RWPE2 (cell line): ENCODE measurements at regions not wholly inside any gene's neighbourhood (a gene's known extent, or its start where the extent isn't known, plus 50 kb on each side); places are given as distances from the start of the nearest gene placed in this dataset.
"Not testable (repeated sequence)": the region's sequence is repeated elsewhere in the genome, so short reads cannot be mapped to it uniquely, and the experiment has no call there.

Source experiments
- ATAC-seq: fragments of 200-7000 bp; cut with Tn5 transposase; 3 replicates; pipeline ENCODE4 v1.9.1; 2021; ENCODE audit warnings: low read depth
- DNase-seq: peaks from one replicate; pipeline ENCODE4 v3.0.0-alpha.2; 2020; ENCODE audit warnings: low spot score
- H3K27ac ChIP-seq: fragments of 450-650 bp; 2 replicates; pipeline ENCODE4 v1.5.1; 2017; ENCODE audit warnings: mild to moderate bottlenecking; ENCODE audit not compliant: poor library complexity, severe bottlenecking
- H3K27me3 ChIP-seq: fragments of 250-450 bp; sonication (Bioruptor Pico); 2 replicates; pipeline ENCODE4 v1.5.1; 2021; ENCODE audit warnings: mild to moderate bottlenecking, moderate library complexity; ENCODE audit not compliant: insufficient read depth, poor library complexity, severe bottlenecking
- H3K36me3 ChIP-seq: fragments of 250-450 bp; sonication (Bioruptor Pico); 2 replicates; pipeline ENCODE4 v1.5.1; 2020; ENCODE audit warnings: low read depth, mild to moderate bottlenecking, moderate library complexity
- H3K4me1 ChIP-seq: fragments of 250-450 bp; sonication (Bioruptor Pico); 2 replicates; pipeline ENCODE4 v1.5.1; 2021; ENCODE audit warnings: mild to moderate bottlenecking, moderate library complexity; ENCODE audit not compliant: insufficient read depth, poor library complexity, severe bottlenecking
- H3K4me3 ChIP-seq: fragments of 250-450 bp; sonication (Bioruptor Pico); 2 replicates; pipeline ENCODE4 v1.5.1; 2021; ENCODE audit warnings: mild to moderate bottlenecking, moderate library complexity; ENCODE audit not compliant: severe bottlenecking
- H3K9me3 ChIP-seq: fragments of 250-450 bp; sonication (Bioruptor Pico); 2 replicates; pipeline ENCODE4 v1.5.1; 2021; ENCODE audit warnings: mild to moderate bottlenecking, moderate library complexity; ENCODE audit not compliant: severe bottlenecking
- CTCF ChIP-seq: fragments of 450-650 bp; IDR thresholded peaks from one replicate; pipeline ENCODE4 v1.5.1; 2017; ENCODE audit warnings: mild to moderate bottlenecking, moderate library complexity; ENCODE audit not compliant: poor library complexity, severe bottlenecking

GRCh38 chr4:4106923-4107322 is 119.8 kb downstream of the OTOP1 start:
- H3K36me3 ChIP-seq, H3K27me3 ChIP-seq, ATAC-seq, H3K4me3 ChIP-seq, DNase-seq, H3K27ac ChIP-seq, H3K4me1 ChIP-seq, H3K9me3 ChIP-seq: not testable (repeated sequence)

GRCh38 chr4:4107411-4108107 is 119.2 kb downstream of the OTOP1 start:
- not testable (repeated sequence) for DNase-seq, H3K4me3 ChIP-seq, H3K4me1 ChIP-seq, H3K36me3 ChIP-seq, H3K27me3 ChIP-seq, H3K27ac ChIP-seq, H3K9me3 ChIP-seq
- ATAC-seq, result peak; percentile 65
- peak; percentile 37 for TF ChIP-seq CTCF

DNA sequence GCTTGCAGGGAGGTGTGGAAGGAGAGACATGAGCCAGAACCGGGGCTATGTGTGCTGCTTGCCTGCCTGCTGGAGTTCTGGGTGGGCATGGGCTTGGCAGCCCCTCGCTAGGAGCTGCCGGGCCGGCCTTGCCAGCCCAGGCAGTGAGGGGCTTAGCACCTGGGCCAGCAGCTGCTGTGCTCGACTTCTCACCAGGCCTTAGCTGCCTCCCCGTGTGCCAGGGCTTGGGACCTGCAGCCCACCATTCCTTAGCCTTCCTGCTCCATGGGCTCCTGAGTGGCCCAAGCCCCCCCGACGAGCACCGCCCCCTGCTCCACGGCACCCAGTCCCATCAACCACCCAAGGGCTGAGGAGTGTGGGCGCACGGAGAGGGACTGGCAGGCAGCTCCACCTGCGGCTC is 111.3 kb downstream of the OTOP1 start:
- H3K4me1 ChIP-seq, DNase-seq, H3K9me3 ChIP-seq, H3K4me3 ChIP-seq, H3K27me3 ChIP-seq, ATAC-seq, H3K27ac ChIP-seq, H3K36me3 ChIP-seq: not testable (repeated sequence)

- H3K4me1 ChIP-seq, H3K9me3 ChIP-seq, H3K27me3 ChIP-seq, ATAC-seq, H3K27ac ChIP-seq, H3K4me3 ChIP-seq, DNase-seq, H3K36me3 ChIP-seq: not testable (repeated sequence)
These were observed 109.8 kb downstream of the OTOP1 start for GRCh38 chr4:4116901-4117300.

- not testable (repeated sequence) for ATAC-seq, H3K4me1 ChIP-seq, H3K9me3 ChIP-seq, H3K36me3 ChIP-seq, H3K27me3 ChIP-seq, DNase-seq, H3K4me3 ChIP-seq, H3K27ac ChIP-seq
These were observed 92.4 kb downstream of the OTOP1 start for GRCh38 chr4:4134368-4134767.

- not testable (repeated sequence) for H3K9me3 ChIP-seq, ATAC-seq, H3K4me3 ChIP-seq, H3K4me1 ChIP-seq, H3K36me3 ChIP-seq, DNase-seq, H3K27me3 ChIP-seq, H3K27ac ChIP-seq
These were observed 90.1 kb downstream of the OTOP1 start for GRCh38 chr4:4136621-4137020.
